Suppressor macrophage (primary cell): ENCODE measurements at regions not wholly inside any gene's neighbourhood (a gene's known extent, or its start where the extent isn't known, plus 50 kb on each side); places are given as distances from the start of the nearest gene placed in this dataset.

Experiments
- DNase-seq, 4 experiments: peaks; one replicate each; pipeline ENCODE4 v3.0.0-alpha.2; 2020 to 2022

- peak; percentile 79 to 91 (median 86) for DNase-seq
Measured at GRCh38 chr13:28573595-28574373, 78.9 kb upstream of the FLT1 start.

DNA sequence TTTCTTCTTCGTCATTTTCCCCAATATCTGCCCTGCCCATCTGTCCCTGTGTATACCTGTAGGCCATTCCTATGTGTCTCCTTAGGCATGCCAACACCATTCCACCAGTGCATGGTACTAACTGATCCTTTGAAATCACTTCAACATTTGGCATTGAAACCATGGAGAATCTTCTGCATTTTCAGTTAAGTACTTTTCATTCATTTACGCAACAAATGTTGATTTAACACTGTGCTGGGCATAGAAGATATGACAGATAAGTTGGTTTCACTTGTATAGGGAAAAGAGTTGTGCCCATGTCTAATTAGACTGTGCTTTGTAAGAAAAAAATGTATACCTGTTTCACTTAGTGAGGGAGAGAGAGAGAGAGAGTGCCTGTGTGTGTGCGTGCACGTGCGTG, 77.9 kb upstream of the FLT1 start:
- DNase-seq = no peak

DNA sequence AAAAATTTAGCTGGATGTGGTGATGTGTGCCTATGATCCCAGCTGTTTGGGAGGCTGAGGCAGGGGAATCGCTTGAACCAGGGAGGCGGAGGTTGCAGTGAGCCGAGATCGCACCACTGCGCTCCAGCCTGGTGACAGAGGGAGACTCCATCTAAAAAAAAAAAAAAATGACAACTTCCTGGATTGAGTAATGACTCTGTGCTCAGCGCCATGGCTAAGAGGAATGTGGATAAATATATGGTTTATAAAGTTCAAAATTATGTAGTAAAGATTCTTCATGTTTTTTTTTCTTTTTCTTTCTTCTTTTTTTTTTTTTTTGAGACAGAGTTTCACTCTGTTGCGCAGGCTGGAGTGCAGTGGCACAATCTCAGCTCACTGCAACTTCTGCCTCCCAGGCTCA, 75.4 kb upstream of the FLT1 start:
- DNase-seq = peak in 2 of 4 experiments; percentile 43 to 46

GRCh38 chr13:28569886-28570285, 75.0 kb upstream of the FLT1 start:
- DNase-seq = no peak

- peak; percentile 41 to 79 (median 71) for DNase-seq
Measured at GRCh38 chr13:28568286-28568685, 73.4 kb upstream of the FLT1 start.

DNA sequence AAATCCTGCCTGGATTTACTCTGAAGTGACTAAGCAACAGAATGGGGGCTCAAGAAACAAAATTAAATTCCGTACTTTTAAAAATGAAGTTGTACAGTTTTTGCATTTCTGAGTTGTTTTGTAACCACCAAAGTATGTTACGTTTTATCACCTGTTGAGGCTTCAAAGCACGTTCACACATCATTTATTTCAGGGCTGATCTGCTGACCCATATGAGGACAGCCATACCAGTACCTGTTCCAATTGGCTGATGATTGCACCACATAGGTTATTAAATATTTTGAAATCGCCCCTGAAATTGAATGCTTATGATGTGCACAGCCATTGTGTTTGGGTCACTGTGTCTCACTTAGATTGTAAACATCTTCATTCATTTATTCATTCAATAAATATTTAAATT, 72.0 kb upstream of the FLT1 start:
- no peak for DNase-seq

GRCh38 chr13:28566283-28566682, 71.4 kb upstream of the FLT1 start:
- no peak for DNase-seq

- DNase-seq = no peak
Measured at GRCh38 chr13:28564030-28564429, 69.1 kb upstream of the FLT1 start.

DNA sequence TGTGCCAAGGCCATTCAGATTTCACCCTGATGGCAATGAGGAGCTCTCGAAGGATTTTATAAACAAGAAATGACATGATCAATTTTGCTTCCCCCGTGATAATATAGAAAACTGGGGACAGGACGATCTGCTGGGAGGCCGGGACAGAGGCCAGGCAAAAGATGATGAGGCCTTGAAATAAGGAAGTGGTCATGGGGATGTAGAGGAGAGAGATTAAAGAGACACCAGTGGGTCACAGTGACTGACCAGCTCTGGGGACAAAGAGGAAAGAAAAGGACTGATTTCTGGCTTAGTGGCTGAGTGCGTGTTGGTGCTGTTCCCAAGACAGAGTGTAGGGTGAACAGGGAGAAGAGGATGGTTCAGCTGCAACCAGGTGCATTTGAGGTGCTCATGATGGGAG, 68.7 kb upstream of the FLT1 start:
- peak in 2 of 4 experiments; percentile 38 to 49 for DNase-seq

- DNase-seq = no peak
Measured at GRCh38 chr13:28560612-28561011, 65.7 kb upstream of the FLT1 start.

- DNase-seq = no peak
Measured at GRCh38 chr13:28559636-28560259, 64.8 kb upstream of the FLT1 start.

DNA sequence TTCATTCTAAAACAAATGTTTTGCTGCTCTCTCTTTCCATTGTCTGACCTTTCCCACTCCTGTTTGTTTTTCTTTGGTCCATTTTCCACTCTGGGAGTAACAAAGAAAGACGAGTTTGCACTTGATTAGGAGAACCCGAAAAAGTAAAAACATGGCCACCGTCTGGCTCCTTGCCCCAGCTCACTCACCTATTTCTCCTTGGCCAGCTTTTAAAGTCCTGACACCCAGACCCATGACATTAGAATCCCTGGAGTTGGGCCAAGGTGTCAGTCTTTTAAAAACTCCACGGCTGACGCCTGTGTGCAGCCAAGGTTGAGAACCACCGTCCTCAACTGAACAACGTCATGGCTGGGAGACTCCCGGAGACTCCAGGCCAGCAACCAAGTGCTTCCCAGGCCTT, 63.6 kb upstream of the FLT1 start:
- DNase-seq = no peak

GRCh38 chr13:28557725-28558520, 63.0 kb upstream of the FLT1 start:
- peak in 3 of 4 experiments; percentile 33 to 68 (median 66) for DNase-seq

- no peak for DNase-seq
Measured at GRCh38 chr13:28555096-28555495, 60.2 kb upstream of the FLT1 start.

GRCh38 chr13:28553971-28554370, 59.0 kb upstream of the FLT1 start:
- no peak for DNase-seq

DNA sequence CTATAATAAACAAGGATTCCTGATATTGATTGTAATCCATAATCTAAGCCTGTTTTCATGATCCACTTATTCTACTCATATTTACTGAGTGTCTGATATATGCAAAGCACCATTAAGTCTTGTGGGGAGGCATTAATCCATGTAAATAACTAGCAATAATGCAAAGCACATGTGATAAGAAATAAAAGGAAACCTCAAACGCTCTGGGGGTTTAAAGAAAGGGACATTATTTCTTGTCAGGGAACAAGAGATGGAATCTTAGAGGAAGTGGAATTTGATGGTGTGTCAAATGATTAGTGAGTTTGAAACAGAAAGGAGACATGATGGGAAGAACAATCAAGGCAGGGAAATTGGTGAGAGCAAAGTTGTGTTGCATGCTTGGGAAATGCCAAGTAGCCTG, 57.4 kb upstream of the FLT1 start:
- no peak for DNase-seq

- DNase-seq = no peak
Measured at GRCh38 chr13:28551498-28551895, 56.6 kb upstream of the FLT1 start.

DNA sequence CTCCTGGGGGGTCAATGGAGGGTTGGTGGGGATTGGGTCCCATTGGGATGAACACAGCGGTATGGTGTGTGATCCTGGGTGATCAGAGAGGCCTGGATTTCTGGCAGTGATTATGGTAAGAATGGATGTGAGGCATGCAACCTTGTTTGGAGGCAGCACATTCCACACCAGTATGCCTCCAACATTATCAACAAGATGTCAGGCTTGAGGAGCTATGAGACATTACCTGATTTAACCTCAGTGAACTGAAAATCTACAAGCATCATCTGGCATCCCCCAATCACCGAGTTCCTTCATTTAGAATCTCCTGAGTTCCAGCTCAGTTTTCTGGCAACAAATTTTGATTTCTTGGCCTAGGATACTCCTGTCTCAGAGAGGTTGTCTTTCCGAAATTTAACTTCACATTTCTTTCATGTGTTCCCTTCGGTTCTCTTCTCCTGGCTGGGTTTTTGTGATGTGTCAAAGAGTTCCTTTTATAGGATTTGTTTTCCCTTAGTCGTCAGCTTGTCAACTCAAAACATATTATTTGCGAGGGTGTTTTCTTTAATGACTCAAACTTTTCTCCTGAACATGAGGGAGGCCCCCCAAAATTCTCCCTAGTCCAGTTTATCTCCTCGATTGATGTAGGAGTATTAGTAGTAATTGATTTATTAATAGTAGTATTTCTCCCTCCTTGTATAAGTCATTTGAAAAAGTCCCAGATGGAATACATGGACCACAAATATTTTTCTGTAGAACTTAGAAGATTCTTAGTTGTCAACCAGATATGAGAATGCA, 56.0 kb upstream of the FLT1 start:
- no peak for DNase-seq

- peak in 3 of 4 experiments; percentile 52 to 57 (median 56) for DNase-seq
Measured at GRCh38 chr13:28550091-28550490, 55.2 kb upstream of the FLT1 start.

DNA sequence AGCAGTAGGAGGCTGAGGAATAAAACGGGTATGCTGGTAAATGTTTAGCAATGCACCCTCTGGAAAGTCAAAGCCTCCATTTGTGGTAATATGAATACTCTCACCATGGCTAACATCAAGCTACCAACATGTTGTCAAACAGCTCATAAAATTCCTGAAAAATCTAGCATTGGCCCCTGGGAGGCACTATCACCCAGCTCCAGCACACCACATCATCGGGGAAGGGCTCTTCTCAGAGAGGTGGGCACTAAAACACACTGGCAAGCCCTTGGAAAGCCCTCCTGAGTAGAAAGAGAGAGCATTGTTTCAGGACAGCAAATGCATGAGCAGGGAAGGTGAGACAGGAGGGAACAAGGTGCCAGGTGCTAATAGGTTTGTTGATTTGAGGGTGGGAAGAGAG, 53.9 kb upstream of the FLT1 start:
- DNase-seq = no peak

DNA sequence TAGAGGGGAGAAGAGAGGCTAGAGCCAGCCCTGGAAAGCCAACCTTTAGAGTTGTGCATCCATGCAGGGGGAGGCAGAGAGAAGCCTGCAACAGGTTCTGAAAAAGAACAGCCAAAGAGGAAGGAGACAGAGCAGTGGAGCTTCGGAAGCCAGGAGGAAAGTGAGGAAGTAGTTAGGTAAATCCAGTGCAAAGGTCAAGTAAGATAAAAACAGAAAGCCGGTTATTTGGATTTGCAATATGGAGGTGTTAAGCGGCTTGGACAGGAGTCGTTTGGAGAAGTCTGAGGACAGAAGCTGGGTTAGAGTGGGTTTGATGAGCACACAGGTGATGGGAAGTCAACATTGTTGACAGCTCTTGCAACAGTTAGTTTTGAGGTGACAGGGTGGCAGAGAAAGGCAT, 53.5 kb upstream of the FLT1 start:
- DNase-seq = no peak

GRCh38 chr13:28545583-28546333, 50.8 kb upstream of the FLT1 start:
- no peak for DNase-seq
